Nephron progenitor cell (in vitro differentiated cells): ENCODE measurements at regions not wholly inside any gene's neighbourhood (a gene's known extent, or its start where the extent isn't known, plus 50 kb on each side); places are given as distances from the start of the nearest gene placed in this dataset.

Source experiments
- DNase-seq: peaks from one replicate; pipeline ENCODE4 v3.0.0; 2021
- H3K27ac Mint-ChIP-seq: 2 replicates; pipeline ENCODE4 v1.8.0; 2021; ENCODE audit warnings: mild to moderate bottlenecking, moderate library complexity, mixed read lengths
- H3K27me3 Mint-ChIP-seq: 2 replicates; pipeline ENCODE4 v1.8.0; 2021; ENCODE audit warnings: mild to moderate bottlenecking, low read depth, mixed read lengths; ENCODE audit not compliant: poor library complexity
- H3K36me3 Mint-ChIP-seq: 2 replicates; pipeline ENCODE4 v1.8.0; 2021; ENCODE audit warnings: low read depth, mixed read lengths
- H3K4me1 Mint-ChIP-seq: 2 replicates; pipeline ENCODE4 v1.8.0; 2021; ENCODE audit warnings: mixed read lengths
- H3K4me3 Mint-ChIP-seq: 2 replicates; pipeline ENCODE4 v1.8.0; 2021; ENCODE audit warnings: mild to moderate bottlenecking, moderate library complexity, mixed read lengths
- H3K9me3 Mint-ChIP-seq: 2 replicates; pipeline ENCODE4 v1.8.0; 2021; ENCODE audit warnings: mild to moderate bottlenecking, moderate library complexity, mixed read lengths
- TF ChIP-seq, protein P1 (sequence below): fragments of 200-600 bp; sonication (generic); IDR thresholded peaks from 2 replicates; pipeline ENCODE4 v1.5.0; 2021; ENCODE audit warnings: antibody characterized with exemption

DNA sequence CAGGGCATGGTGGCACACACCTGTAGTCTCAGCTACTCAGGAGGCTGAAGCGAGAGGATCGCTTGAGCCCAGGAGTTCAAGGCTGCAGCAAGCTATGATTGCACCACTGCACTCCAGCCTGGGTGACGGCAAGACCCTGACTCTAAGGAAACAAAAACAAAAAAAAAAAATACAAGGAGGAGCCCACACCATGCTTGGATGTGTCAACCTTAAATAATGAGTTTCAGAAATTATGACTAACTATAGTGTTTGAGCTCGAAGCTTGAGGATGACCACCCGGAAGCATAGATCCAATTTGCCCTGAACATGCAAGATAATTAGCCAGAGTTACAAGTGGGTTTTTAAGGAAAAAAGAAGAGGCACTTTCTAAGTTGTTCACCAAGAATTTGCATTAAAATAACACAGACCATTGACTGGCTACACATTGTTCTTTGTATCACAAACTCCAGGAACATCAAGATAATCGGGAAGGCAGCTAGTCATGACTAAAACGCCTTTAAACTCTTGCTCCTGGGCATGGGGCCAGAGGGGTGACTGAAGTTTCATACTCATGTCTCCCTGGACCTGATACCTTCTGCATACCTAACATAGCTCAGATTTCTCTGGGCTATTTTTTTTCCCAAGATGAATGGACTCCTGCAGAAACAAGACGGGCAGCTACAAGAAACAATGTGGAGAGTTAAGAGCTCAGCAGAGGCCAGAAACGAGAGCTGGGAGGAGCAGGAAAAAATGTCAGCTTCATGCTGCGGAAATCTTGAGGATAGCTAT, 289.6 kb downstream of the PREX1 start:
- Mint-ChIP-seq H3K4me1 (peaks cover 31% of the 10 kb centered on the region), H3K27me3 (peaks cover 20% of the 10 kb centered on the region), H3K9me3 (peaks cover 17% of the 10 kb centered on the region), H3K36me3 (no peaks in the 10 kb centered on the region), H3K27ac (no peak overlapping the region), H3K4me3 (no peak overlapping the region)
- DNase-seq, result no peak
- TF ChIP-seq, protein P1, sequence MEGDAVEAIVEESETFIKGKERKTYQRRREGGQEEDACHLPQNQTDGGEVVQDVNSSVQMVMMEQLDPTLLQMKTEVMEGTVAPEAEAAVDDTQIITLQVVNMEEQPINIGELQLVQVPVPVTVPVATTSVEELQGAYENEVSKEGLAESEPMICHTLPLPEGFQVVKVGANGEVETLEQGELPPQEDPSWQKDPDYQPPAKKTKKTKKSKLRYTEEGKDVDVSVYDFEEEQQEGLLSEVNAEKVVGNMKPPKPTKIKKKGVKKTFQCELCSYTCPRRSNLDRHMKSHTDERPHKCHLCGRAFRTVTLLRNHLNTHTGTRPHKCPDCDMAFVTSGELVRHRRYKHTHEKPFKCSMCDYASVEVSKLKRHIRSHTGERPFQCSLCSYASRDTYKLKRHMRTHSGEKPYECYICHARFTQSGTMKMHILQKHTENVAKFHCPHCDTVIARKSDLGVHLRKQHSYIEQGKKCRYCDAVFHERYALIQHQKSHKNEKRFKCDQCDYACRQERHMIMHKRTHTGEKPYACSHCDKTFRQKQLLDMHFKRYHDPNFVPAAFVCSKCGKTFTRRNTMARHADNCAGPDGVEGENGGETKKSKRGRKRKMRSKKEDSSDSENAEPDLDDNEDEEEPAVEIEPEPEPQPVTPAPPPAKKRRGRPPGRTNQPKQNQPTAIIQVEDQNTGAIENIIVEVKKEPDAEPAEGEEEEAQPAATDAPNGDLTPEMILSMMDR, result no peak

DNA sequence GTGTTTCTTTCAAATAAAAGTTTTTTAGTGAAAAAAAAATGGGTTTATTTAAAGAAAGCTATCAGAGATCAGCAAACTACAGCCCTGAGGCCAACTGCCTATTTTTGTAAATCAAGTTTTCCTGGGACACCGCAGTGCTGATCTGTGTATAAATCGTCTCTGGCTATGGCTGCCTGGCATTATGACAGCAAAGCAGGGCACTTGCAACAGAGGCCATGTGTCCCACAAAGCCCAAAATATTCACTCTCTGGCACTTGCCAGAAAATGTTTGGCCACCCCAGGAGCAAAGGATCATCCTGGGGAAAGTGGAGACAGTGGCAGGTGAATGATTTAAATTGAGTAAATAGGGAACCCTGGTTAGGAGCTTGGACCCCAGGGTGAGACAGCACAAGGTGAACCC, 291.6 kb downstream of the PREX1 start:
- peaks cover 15% of the 10 kb centered on the region for H3K27me3 Mint-ChIP-seq
- H3K27ac Mint-ChIP-seq, result no peak overlapping the region
- no peak overlapping the region for H3K4me3 Mint-ChIP-seq

DNA sequence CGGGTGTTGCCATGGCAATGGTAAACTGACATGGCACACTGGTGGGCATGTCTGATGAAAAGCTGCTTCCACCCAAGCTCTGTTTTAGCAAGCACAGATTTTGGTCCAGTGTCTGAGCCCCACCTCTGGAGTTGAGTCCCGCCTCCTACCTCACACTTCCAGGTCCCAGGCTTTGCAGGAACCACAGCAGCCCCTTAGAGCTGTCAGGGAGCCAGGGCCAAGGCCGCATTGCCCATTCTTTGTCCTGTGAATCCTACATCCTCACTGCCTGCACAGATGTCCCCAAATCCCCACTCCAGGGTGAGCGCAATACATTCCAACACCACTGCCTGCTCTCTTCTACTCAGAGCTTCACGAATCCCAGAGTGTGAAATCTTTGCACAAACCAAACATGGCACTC, 292.2 kb downstream of the PREX1 start:
- peak overlapping the region; percentile 23 for H3K27ac Mint-ChIP-seq

More for the DNA sequence above, 291.6 kb downstream of the PREX1 start:
- Mint-ChIP-seq H3K4me1 (peaks cover 22% of the 10 kb centered on the region), H3K9me3 (no peaks in the 10 kb centered on the region), H3K36me3 (no peaks in the 10 kb centered on the region)
- TF ChIP-seq, protein P1, result no peak
- no peak for DNase-seq

DNA sequence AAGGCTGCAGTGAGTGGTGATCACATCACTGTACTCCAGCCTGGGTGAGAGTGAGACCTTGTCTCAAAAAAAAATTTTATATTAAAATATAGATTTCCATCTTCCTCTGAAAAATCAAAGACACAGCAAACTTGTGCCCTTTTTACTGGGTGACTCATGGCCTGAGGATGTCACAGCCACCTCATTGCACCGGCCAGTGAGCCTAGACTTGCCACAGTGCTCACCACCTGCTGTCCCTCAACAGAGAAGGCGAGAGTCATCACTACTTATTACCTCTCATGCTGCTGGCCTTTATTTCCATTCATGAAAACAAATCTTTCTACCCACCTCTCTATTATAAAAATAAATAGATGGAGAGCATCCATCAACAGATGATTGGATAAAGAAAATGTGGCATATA, 295.8 kb downstream of the PREX1 start:
- no peak for DNase-seq
- H3K9me3 Mint-ChIP-seq, result no peaks in the 10 kb centered on the region
- TF ChIP-seq, protein P1, result no peak
- H3K36me3 Mint-ChIP-seq, result no peaks in the 10 kb centered on the region
- H3K27me3 Mint-ChIP-seq, result peaks cover 26% of the 10 kb centered on the region
- no peaks in the 10 kb centered on the region for H3K4me1 Mint-ChIP-seq
- H3K4me3 Mint-ChIP-seq, result no peak overlapping the region
- H3K27ac Mint-ChIP-seq, result no peak overlapping the region

More for the DNA sequence above, 292.2 kb downstream of the PREX1 start:
- Mint-ChIP-seq H3K4me3 (no peak overlapping the region), H3K4me1 (peaks cover 17% of the 10 kb centered on the region), H3K9me3 (no peaks in the 10 kb centered on the region), H3K27me3 (peaks cover 12% of the 10 kb centered on the region), H3K36me3 (no peaks in the 10 kb centered on the region)
- DNase-seq, result no peak
- TF ChIP-seq, protein P1, result no peak

DNA sequence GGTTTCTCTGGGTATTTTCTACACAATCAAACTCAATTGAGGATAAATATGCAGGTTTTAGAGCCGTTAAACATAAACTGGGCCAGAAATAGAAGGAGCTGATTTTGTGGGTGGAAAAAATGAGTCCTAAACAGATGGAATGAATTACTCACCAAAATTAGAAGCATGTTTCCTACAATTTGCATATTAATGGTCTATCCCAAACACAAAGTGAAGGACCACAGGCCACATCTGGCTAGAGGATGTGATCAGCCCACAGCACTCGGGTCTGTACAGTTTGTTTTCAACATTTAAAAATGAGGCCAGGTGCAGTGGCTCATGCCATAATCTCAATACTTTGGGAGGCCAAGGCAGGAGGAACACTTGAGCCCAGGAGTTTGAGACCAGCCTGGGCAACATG, 296.3 kb downstream of the PREX1 start:
- Mint-ChIP-seq H3K27ac (no peak overlapping the region), H3K27me3 (peaks cover 31% of the 10 kb centered on the region), H3K9me3 (no peaks in the 10 kb centered on the region), H3K4me1 (no peaks in the 10 kb centered on the region), H3K4me3 (no peak overlapping the region), H3K36me3 (no peaks in the 10 kb centered on the region)
- TF ChIP-seq, protein P1, result no peak
- DNase-seq, result no peak

DNA sequence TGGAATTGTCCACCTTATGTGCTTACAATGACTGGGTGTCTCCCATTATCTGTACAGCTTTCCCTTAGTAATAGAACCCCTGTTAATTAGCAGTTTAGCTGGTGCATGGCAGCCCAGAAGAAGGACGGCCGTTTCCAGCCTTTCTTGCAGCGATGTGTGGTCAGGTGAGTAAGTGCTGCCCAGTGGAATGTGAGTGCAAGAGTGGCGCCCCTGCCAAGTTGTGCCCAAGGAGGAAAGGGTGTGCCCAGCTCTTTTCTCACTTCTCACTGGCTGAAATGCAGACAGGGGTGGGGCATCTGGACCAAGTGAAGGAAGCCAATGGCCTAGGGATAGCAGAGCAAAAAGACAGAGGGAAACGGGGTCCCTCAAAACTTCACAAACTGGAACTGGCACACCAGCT, 296.8 kb downstream of the PREX1 start:
- no peaks in the 10 kb centered on the region for H3K36me3 Mint-ChIP-seq
- H3K27me3 Mint-ChIP-seq, result peaks cover 35% of the 10 kb centered on the region
- H3K27ac Mint-ChIP-seq, result no peak overlapping the region
- H3K4me1 Mint-ChIP-seq, result no peaks in the 10 kb centered on the region
- H3K9me3 Mint-ChIP-seq, result no peaks in the 10 kb centered on the region
- TF ChIP-seq, protein P1, result no peak
- no peak overlapping the region for H3K4me3 Mint-ChIP-seq
- DNase-seq, result no peak
